ENCODE measurements at regions not wholly inside any gene's neighbourhood (a gene's known extent, or its start where the extent isn't known, plus 50 kb on each side); places are given as distances from the start of the nearest gene placed in this dataset.

GRCh38 chr16:55101026-55101425 is 170.4 kb downstream of the IRX5 start:
- no peak overlapping the region for H2AFZ ChIP-seq (ENCODE audit: low read length)
- TF ChIP-seq CTCF (conservative IDR thresholded peaks at IDR 0.05; ENCODE audit: low read length) (no peak), EZH2phosphoT487 (IDR thresholded peaks at IDR 0.05; ENCODE audit: borderline replicate concordance) (no peak)
- no peaks in the 10 kb centered on the region for H3K36me3 ChIP-seq (ENCODE audit: insufficient read depth, low read length)
- H3K79me2 ChIP-seq (ENCODE audit: insufficient read depth, low read length), result no peaks in the 10 kb centered on the region
- no peaks in the 10 kb centered on the region for H4K20me1 ChIP-seq (ENCODE audit: insufficient read depth, low read length, poor library complexity, severe bottlenecking)
- no peak overlapping the region for H3K9ac ChIP-seq (ENCODE audit: low read depth, low read length, poor library complexity, severe bottlenecking)
- H3K9me2 ChIP-seq (replicated peaks; ENCODE audit: low read depth, low read length), result no peaks in the 10 kb centered on the region
- H3K9me3 ChIP-seq (ENCODE audit: insufficient read depth, low read depth, low read length), result no peaks in the 10 kb centered on the region
- H3K4me2 ChIP-seq (ENCODE audit: low read depth, low read length, poor library complexity, severe bottlenecking), result no peak overlapping the region
- no peak overlapping the region for H3K4me3 ChIP-seq (ENCODE audit: low read length, poor library complexity, severe bottlenecking)
- H3K27me3 ChIP-seq (ENCODE audit: insufficient read depth, low read length, poor library complexity, severe bottlenecking), result no peaks in the 10 kb centered on the region
- H3K4me1 ChIP-seq (ENCODE audit: insufficient read depth, low read length, poor library complexity, severe bottlenecking), result peaks cover 11% of the 10 kb centered on the region
- no peaks in the 10 kb centered on the region for H3F3A ChIP-seq (ENCODE audit: low read depth)

DNA sequence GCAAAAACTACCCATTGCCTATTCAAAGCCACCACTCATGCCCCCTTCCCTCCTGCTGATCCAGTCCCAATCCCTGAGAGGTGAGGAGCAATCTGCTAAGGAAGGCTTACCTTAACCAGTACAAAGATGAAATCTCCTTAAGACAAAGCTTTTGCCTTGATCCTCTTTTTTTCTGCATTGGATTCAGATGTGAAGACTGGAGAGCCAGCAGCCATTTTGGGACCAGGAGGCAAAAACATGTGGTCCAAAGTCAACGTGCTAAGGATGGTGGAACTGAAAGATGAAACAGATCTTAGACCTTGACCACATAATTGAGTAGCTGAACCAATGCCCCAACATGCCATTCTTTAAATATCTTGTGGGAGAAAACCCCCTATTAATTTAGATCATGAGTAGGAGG is 171.4 kb downstream of the IRX5 start:
- Histone ChIP-seq H3K4me2 (ENCODE audit: low read depth, low read length, poor library complexity, severe bottlenecking) (no peak overlapping the region), H2AFZ (ENCODE audit: low read length) (no peak overlapping the region), H3F3A (ENCODE audit: low read depth) (no peaks in the 10 kb centered on the region), H3K9ac (ENCODE audit: low read depth, low read length, poor library complexity, severe bottlenecking) (no peak overlapping the region), H3K4me1 (ENCODE audit: insufficient read depth, low read length, poor library complexity, severe bottlenecking) (peaks cover 11% of the 10 kb centered on the region), H3K36me3 (ENCODE audit: insufficient read depth, low read length) (no peaks in the 10 kb centered on the region), H4K20me1 (ENCODE audit: insufficient read depth, low read length, poor library complexity, severe bottlenecking) (no peaks in the 10 kb centered on the region), H3K9me2 (replicated peaks; ENCODE audit: low read depth, low read length) (no peaks in the 10 kb centered on the region), H3K79me2 (ENCODE audit: insufficient read depth, low read length) (no peaks in the 10 kb centered on the region), H3K4me3 (ENCODE audit: low read length, poor library complexity, severe bottlenecking) (no peak overlapping the region), H3K27me3 (ENCODE audit: insufficient read depth, low read length, poor library complexity, severe bottlenecking) (no peaks in the 10 kb centered on the region), H3K9me3 (ENCODE audit: insufficient read depth, low read depth, low read length) (no peaks in the 10 kb centered on the region)
- TF ChIP-seq CTCF (conservative IDR thresholded peaks at IDR 0.05; ENCODE audit: low read length) (no peak), EZH2phosphoT487 (IDR thresholded peaks at IDR 0.05; ENCODE audit: borderline replicate concordance) (no peak)

GRCh38 chr16:55102531-55102930 is 171.9 kb downstream of the IRX5 start:
- no peaks in the 10 kb centered on the region for H3K9me2 ChIP-seq (replicated peaks; ENCODE audit: low read depth, low read length)
- no peak for TF ChIP-seq CTCF (conservative IDR thresholded peaks at IDR 0.05; ENCODE audit: low read length)
- no peak for TF ChIP-seq EZH2phosphoT487 (IDR thresholded peaks at IDR 0.05; ENCODE audit: borderline replicate concordance)
- H3K4me2 ChIP-seq (ENCODE audit: low read depth, low read length, poor library complexity, severe bottlenecking), result no peak overlapping the region
- no peaks in the 10 kb centered on the region for H4K20me1 ChIP-seq (ENCODE audit: insufficient read depth, low read length, poor library complexity, severe bottlenecking)
- H3K36me3 ChIP-seq (ENCODE audit: insufficient read depth, low read length), result no peaks in the 10 kb centered on the region
- H3K79me2 ChIP-seq (ENCODE audit: insufficient read depth, low read length), result no peaks in the 10 kb centered on the region
- peaks cover 11% of the 10 kb centered on the region for H3K4me1 ChIP-seq (ENCODE audit: insufficient read depth, low read length, poor library complexity, severe bottlenecking)
- H2AFZ ChIP-seq (ENCODE audit: low read length), result no peak overlapping the region
- no peak overlapping the region for H3K4me3 ChIP-seq (ENCODE audit: low read length, poor library complexity, severe bottlenecking)
- no peaks in the 10 kb centered on the region for H3K9me3 ChIP-seq (ENCODE audit: insufficient read depth, low read depth, low read length)
- H3K27me3 ChIP-seq (ENCODE audit: insufficient read depth, low read length, poor library complexity, severe bottlenecking), result no peaks in the 10 kb centered on the region
- no peaks in the 10 kb centered on the region for H3F3A ChIP-seq (ENCODE audit: low read depth)
- H3K9ac ChIP-seq (ENCODE audit: low read depth, low read length, poor library complexity, severe bottlenecking), result no peak overlapping the region

All from Loucy (cell line).